GM23248 (cell line): ENCODE measurements at regions not wholly inside any gene's neighbourhood (a gene's known extent, or its start where the extent isn't known, plus 50 kb on each side); places are given as distances from the start of the nearest gene placed in this dataset.

Experiments
- DNase-seq: peaks from one replicate; pipeline ENCODE4 v3.0.0-alpha.2; 2015
- H2AFZ ChIP-seq: fragments of 200-600 bp; sonication (generic); 2 replicates; pipeline ENCODE4 v1.6.1; 2016; ENCODE audit warnings: antibody characterized with exemption
- H3F3A ChIP-seq: fragments of 200-600 bp; sonication (generic); 2 replicates; pipeline ENCODE4 v1.6.1; 2016; ENCODE audit warnings: mild to moderate bottlenecking, antibody characterized with exemption, mixed run types; ENCODE audit not compliant: insufficient read depth
- H3K27ac ChIP-seq: fragments of 200-600 bp; sonication (generic); 2 replicates; pipeline ENCODE4 v1.5.1; 2016; ENCODE audit warnings: mild to moderate bottlenecking
- H3K27me3 ChIP-seq: fragments of 200-600 bp; sonication (generic); replicated peaks from 2 replicates; pipeline ENCODE4 v1.6.1; 2016; ENCODE audit warnings: mild to moderate bottlenecking; ENCODE audit not compliant: insufficient read depth
- H3K36me3 ChIP-seq: fragments of 200-600 bp; sonication (generic); 2 replicates; pipeline ENCODE4 v1.6.1; 2016; ENCODE audit warnings: low read depth, mild to moderate bottlenecking
- H3K4me1 ChIP-seq: fragments of 200-600 bp; sonication (generic); 2 replicates; pipeline ENCODE4 v1.6.1; 2016; ENCODE audit warnings: mild to moderate bottlenecking; ENCODE audit not compliant: insufficient read depth
- H3K4me2 ChIP-seq: fragments of 200-600 bp; sonication (generic); one replicate; pipeline ENCODE4 v1.6.1; 2016; ENCODE audit warnings: mild to moderate bottlenecking; ENCODE audit not compliant: unreplicated experiment
- H3K4me3 ChIP-seq: fragments of 200-600 bp; sonication (generic); 2 replicates; pipeline ENCODE4 v1.5.1; 2016; ENCODE audit warnings: mild to moderate bottlenecking
- H3K79me2 ChIP-seq: fragments of 200-600 bp; sonication (generic); 2 replicates; pipeline ENCODE4 v1.6.1; 2016; ENCODE audit warnings: mild to moderate bottlenecking; ENCODE audit not compliant: insufficient read depth
- H3K9ac ChIP-seq: fragments of 200-600 bp; sonication (generic); 2 replicates; pipeline ENCODE4 v1.6.1; 2016; ENCODE audit warnings: mild to moderate bottlenecking
- H3K9me2 ChIP-seq: fragments of 200-600 bp; sonication (generic); 2 replicates; pipeline ENCODE4 v1.6.1; 2016; ENCODE audit warnings: mixed run types, mild to moderate bottlenecking, moderate library complexity; ENCODE audit not compliant: insufficient read depth
- H3K9me3 ChIP-seq: fragments of 200-600 bp; sonication (generic); one replicate; pipeline ENCODE4 v1.6.1; 2017; ENCODE audit warnings: low read depth
- H4K20me1 ChIP-seq: fragments of 200-600 bp; sonication (generic); 2 replicates; pipeline ENCODE4 v1.6.0; 2016; ENCODE audit not compliant: insufficient read depth
- EZH2 ChIP-seq: fragments of 200-600 bp; sonication (generic); IDR thresholded peaks from 2 replicates; pipeline ENCODE4 v1.6.1; 2018; ENCODE audit warnings: antibody characterized with exemption, mild to moderate bottlenecking; ENCODE audit not compliant: insufficient read depth, poor library complexity, severe bottlenecking
- EZH2phosphoT487 ChIP-seq: fragments of 200-600 bp; sonication (generic); IDR thresholded peaks from 2 replicates; pipeline ENCODE4 v1.6.1; 2018; ENCODE audit warnings: antibody characterized with exemption, moderate library complexity, mild to moderate bottlenecking, low read depth; ENCODE audit not compliant: insufficient read depth
- WGBS, 2 experiments: methylation state at CpG; one replicate each; pipeline ENCODE4 v1.1.6; 2015 to 2017; ENCODE audit warnings: low lambda C conversion rate in 2 of 2, low coverage in 1 of 2; ENCODE audit errors: missing lambda C conversion rate in 2 of 2; 5-methylcytosine and 5-hydroxymethylcytosine counted together
- in situ Hi-C: fragments of 300-500 bp; cut with MboI; formaldehyde crosslinking; loops from 2 replicates; pipeline ENCODE4 v1.15.0; 2020

GRCh38 chr1:181169281-181169865, 80.9 kb downstream of the IER5 start:
- Histone ChIP-seq H3K27me3 (no peaks in the 10 kb centered on the region), H3K9me3 (no peaks in the 10 kb centered on the region), H3K36me3 (no peaks in the 10 kb centered on the region), H2AFZ (no peak overlapping the region), H3K4me3 (no peak overlapping the region), H3K79me2 (no peaks in the 10 kb centered on the region), H3K9me2 (no peaks in the 10 kb centered on the region), H3K9ac (no peak overlapping the region), H3K27ac (no peak overlapping the region), H3F3A (no peaks in the 10 kb centered on the region), H3K4me2 (no peak overlapping the region), H3K4me1 (no peaks in the 10 kb centered on the region), H4K20me1 (no peaks in the 10 kb centered on the region)
- no peak for DNase-seq
- TF ChIP-seq EZH2 (no peak), EZH2phosphoT487 (no peak)
- 55 to 71% methylated on average over 8 of the region's 8 CpGs for WGBS, 2 experiments
- in situ Hi-C loops, result loop anchor here (10.0 kb wide), 1 partner anchor 645 kb away; no protein-coding TSS in a partner anchor

GRCh38 chr1:181170194-181170593, 81.7 kb downstream of the IER5 start:
- WGBS, 2 experiments, result 58 to 69% methylated on average over 3 of the region's 3 CpGs
- no peaks in the 10 kb centered on the region for H3K27me3 ChIP-seq
- no peaks in the 10 kb centered on the region for H3K9me3 ChIP-seq
- no peaks in the 10 kb centered on the region for H3F3A ChIP-seq
- H3K9me2 ChIP-seq, result no peaks in the 10 kb centered on the region
- no peaks in the 10 kb centered on the region for H3K36me3 ChIP-seq
- H3K9ac ChIP-seq, result no peak overlapping the region
- H3K4me2 ChIP-seq, result no peak overlapping the region
- no peaks in the 10 kb centered on the region for H3K4me1 ChIP-seq
- no peak overlapping the region for H3K4me3 ChIP-seq
- TF ChIP-seq EZH2phosphoT487, result no peak
- no peak for TF ChIP-seq EZH2
- no peak overlapping the region for H2AFZ ChIP-seq
- no peaks in the 10 kb centered on the region for H4K20me1 ChIP-seq
- H3K79me2 ChIP-seq, result no peaks in the 10 kb centered on the region
- in situ Hi-C loops, result no loop called here
- DNase-seq, result no peak
- no peak overlapping the region for H3K27ac ChIP-seq

DNA sequence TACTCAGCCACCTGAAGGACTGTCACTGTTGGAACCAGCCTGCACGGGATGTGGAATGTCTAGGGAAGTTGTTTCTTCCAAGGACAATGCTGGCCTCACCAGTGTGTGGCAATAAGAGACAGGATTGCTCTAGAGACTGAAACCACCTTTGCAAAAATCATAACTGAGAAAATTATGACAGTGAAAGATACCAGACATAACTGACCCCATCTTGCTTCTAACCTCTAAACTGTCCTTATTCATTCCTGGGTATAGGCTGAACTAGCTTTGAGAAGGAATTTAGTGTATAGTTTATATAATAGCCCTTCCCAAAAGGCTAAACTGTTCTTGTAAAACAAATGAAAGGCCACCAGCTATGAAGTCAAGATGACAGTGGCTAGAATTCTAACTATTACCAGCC, 83.6 kb downstream of the IER5 start:
- Histone ChIP-seq H3K27me3 (no peaks in the 10 kb centered on the region), H3K4me3 (no peak overlapping the region), H3K27ac (no peak overlapping the region), H3K9me3 (no peaks in the 10 kb centered on the region), H4K20me1 (no peaks in the 10 kb centered on the region), H3K4me2 (no peak overlapping the region), H3K36me3 (no peaks in the 10 kb centered on the region), H2AFZ (no peak overlapping the region), H3K4me1 (no peaks in the 10 kb centered on the region), H3F3A (no peaks in the 10 kb centered on the region), H3K9ac (no peak overlapping the region), H3K9me2 (no peaks in the 10 kb centered on the region), H3K79me2 (no peaks in the 10 kb centered on the region)
- DNase-seq, result no peak
- in situ Hi-C loops, result no loop called here
- TF ChIP-seq EZH2, result no peak
- TF ChIP-seq EZH2phosphoT487, result no peak
- WGBS, 2 experiments, result 31 to 48% methylated on average over 1 of the region's 1 CpG

DNA sequence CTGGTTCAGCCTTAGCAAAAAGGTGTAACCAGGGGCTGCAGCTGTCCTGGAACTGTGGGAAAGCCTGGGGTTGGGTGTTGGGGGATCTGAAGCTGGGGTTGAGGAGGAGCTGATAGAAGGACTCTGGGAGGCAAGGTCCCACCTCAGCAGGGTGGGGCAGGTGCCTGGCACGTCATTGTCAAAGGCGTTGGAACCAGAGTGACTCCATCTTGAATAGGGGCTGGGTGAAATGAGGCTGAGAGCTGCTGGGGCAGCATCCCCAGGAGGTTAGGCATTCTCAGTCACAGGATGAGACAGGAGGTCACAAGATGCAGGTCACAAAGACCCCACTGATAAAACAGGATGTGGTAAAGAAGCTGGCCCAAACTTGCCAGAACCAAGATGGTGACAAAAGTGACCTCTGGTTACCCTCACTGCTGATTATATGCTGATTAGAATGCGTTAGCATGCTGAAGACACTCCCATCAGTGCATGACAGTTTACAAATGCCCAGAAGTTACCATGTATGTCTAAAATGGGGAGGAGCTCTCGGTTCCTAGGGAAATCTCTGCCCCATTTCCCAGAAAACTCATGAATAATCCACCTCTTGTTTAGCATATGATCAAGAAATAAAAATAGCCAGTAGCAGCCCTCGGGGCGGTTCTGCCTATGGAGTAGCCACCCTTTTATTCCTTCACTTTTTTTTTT, 85.4 kb downstream of the IER5 start:
- H4K20me1 ChIP-seq, result no peaks in the 10 kb centered on the region
- TF ChIP-seq EZH2, result no peak
- TF ChIP-seq EZH2phosphoT487, result no peak

More for the DNA sequence above, 85.4 kb downstream of the IER5 start:
- H2AFZ ChIP-seq, result no peak overlapping the region
- H3K27me3 ChIP-seq, result no peaks in the 10 kb centered on the region
- no peak overlapping the region for H3K4me3 ChIP-seq
- in situ Hi-C loops, result no loop called here
- no peaks in the 10 kb centered on the region for H3K36me3 ChIP-seq
- DNase-seq, result no peak
- 66 to 71% methylated on average over 6 of the region's 6 CpGs for WGBS, 2 experiments
- no peaks in the 10 kb centered on the region for H3K9me3 ChIP-seq
- H3K9ac ChIP-seq, result no peak overlapping the region
- H3K27ac ChIP-seq, result no peak overlapping the region
- no peaks in the 10 kb centered on the region for H3F3A ChIP-seq
- no peaks in the 10 kb centered on the region for H3K79me2 ChIP-seq
- H3K4me1 ChIP-seq, result no peaks in the 10 kb centered on the region
- no peak overlapping the region for H3K4me2 ChIP-seq
- H3K9me2 ChIP-seq, result no peaks in the 10 kb centered on the region
